Lower leg skin (tissue), 4 donors: ENCODE measurements at regions not wholly inside any gene's neighbourhood (a gene's known extent, or its start where the extent isn't known, plus 50 kb on each side); places are given as distances from the start of the nearest gene placed in this dataset.

Experiments
- DNase-seq, 2 donors: peaks; one replicate each; pipeline ENCODE4 v3.0.0-alpha.2; 2019; ENCODE audit warnings: low spot score in 2 of 2
- H3K4me3 ChIP-seq: fragments of 200-600 bp; sonication (generic); 2 replicates; pipeline ENCODE4 v1.5.1; 2017; ENCODE audit warnings: mild to moderate bottlenecking, low read depth; ENCODE audit not compliant: poor library complexity, severe bottlenecking
- CTCF ChIP-seq, 3 donors: fragments of 450-650 bp; IDR thresholded peaks; one replicate each; pipeline ENCODE4 v1.5.1; 2016; ENCODE audit warnings: antibody characterized with exemption in 3 of 3, mild to moderate bottlenecking in 3 of 3, moderate library complexity in 2 of 3
- POLR2A ChIP-seq, 2 donors: fragments of 450-650 bp; IDR thresholded peaks; one replicate each; pipeline ENCODE4 v1.6.1; 2016 to 2017; ENCODE audit warnings: antibody characterized with exemption in 2 of 2, mild to moderate bottlenecking in 1 of 2, moderate library complexity in 1 of 2
- WGBS, 2 donors: methylation state at CpG; one replicate each; pipeline ENCODE4 v1.1.5; 2018; 5-methylcytosine and 5-hydroxymethylcytosine counted together
- intact Hi-C: fragments of 100-400 bp; cut with DNase I; formaldehyde crosslinking; loops from one replicate; pipeline ENCODE4 v1.15.0; 2023; ENCODE audit warnings: low total_unique reads

DNA sequence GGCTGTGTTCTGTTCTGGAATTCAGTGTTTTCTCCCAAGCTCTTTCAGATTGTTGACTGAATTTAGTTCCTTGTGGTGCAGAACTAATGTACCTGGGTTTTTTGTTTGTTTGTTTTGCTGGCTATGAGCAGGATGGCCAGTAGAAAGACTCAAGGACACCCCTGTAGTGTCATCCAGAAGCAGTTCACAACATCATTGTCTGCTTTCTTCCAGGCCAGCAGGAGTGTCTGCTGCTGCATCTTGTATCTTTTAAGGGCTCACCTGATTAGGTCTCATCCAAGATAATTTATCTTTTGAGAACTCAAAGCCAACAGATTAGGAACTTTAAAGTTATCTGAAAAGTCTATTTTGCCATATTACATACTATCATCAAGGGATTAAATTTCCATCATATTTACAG is 318.5 kb upstream of the MC4R start:
- intact Hi-C loops, result no loop called here
- DNase-seq, result no peak
- TF ChIP-seq CTCF (IDR thresholded peaks at IDR 0.05) (no peak), POLR2A (IDR thresholded peaks at IDR 0.05) (no peak)
- H3K4me3 ChIP-seq, result no peak overlapping the region

DNA sequence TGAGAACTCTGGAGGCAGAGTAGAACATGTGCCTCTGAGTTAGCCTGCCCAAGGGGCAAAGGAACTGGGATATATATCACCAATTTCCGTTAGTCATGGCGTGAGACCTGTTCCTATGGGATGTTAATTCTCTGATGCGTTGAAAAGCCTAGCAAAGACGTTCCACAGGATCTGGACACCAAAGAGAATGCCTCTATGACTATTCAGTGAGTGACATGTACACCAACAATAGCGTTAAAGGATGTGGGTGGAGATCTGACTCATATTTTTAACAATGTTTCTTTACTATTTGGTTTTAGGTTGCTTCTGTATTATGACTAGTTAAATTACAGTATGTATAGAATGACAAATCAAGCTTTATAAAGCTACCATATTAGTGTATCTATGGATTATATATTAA is 320.9 kb upstream of the MC4R start:
- no peak overlapping the region for H3K4me3 ChIP-seq
- intact Hi-C loops, result no loop called here
- no peak for DNase-seq
- 79 to 84% methylated on average over 5 of the region's 5 CpGs for WGBS, 2 donors
- TF ChIP-seq CTCF (IDR thresholded peaks at IDR 0.05) (no peak), POLR2A (IDR thresholded peaks at IDR 0.05) (no peak)

DNA sequence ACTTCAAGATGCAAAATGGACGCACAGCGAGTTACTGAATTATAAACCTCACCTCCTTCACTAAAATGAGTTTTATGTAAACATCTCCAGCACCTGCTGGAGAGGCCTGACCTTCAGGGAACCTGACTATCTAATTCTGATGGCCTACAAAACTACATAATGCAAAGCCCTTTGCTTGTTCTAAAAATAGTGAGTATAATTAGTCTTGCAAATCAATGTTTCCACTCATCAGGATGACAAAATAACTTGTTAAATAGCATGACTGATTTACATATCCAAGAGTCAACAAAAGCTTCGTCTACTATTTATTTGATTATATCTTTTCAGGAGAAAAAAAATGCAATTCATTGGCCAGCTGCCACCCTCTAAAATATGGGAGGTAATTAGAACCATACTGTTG is 326.3 kb upstream of the MC4R start:
- 69 to 74% methylated on average over 3 of the region's 3 CpGs for WGBS, 2 donors
- H3K4me3 ChIP-seq, result no peak overlapping the region
- intact Hi-C loops, result no loop called here
- no peak for DNase-seq
- no peak for TF ChIP-seq POLR2A (IDR thresholded peaks at IDR 0.05)
- no peak for TF ChIP-seq CTCF (IDR thresholded peaks at IDR 0.05)

- H3K4me3 ChIP-seq, result no peak overlapping the region
- DNase-seq, result no peak
- intact Hi-C loops, result no loop called here
- WGBS, 2 donors, result 83 to 89% methylated on average over 3 of the region's 3 CpGs
- TF ChIP-seq POLR2A (IDR thresholded peaks at IDR 0.05), result no peak
- no peak for TF ChIP-seq CTCF (IDR thresholded peaks at IDR 0.05)
These were observed 350.2 kb upstream of the MC4R start for GRCh38 chr18:60722742-60723141.

- intact Hi-C loops, result no loop called here
- H3K4me3 ChIP-seq, result no peak overlapping the region
- no peak for TF ChIP-seq CTCF (IDR thresholded peaks at IDR 0.05)
- no peak for TF ChIP-seq POLR2A (IDR thresholded peaks at IDR 0.05)
- DNase-seq, result no peak
- WGBS, 2 donors, result 76 to 96% methylated on average over 1 of the region's 1 CpG
These were observed 359.6 kb upstream of the MC4R start for GRCh38 chr18:60732143-60732542.

GRCh38 chr18:60739212-60739611 is 366.6 kb upstream of the MC4R start:
- intact Hi-C loops, result no loop called here
- H3K4me3 ChIP-seq, result no peak overlapping the region
- no peak for DNase-seq
- WGBS, 2 donors, result 65 to 67% methylated on average over 7 of the region's 7 CpGs
- no peak for TF ChIP-seq POLR2A (IDR thresholded peaks at IDR 0.05)
- TF ChIP-seq CTCF (IDR thresholded peaks at IDR 0.05), result no peak
